Spleen (tissue), 11 donors: ENCODE measurements at regions not wholly inside any gene's neighbourhood (a gene's known extent, or its start where the extent isn't known, plus 50 kb on each side); places are given as distances from the start of the nearest gene placed in this dataset.
A peak's percentile ranks its signal among the peaks of the same experiment; 100 is the strongest.

Source experiments
- DNase-seq: peaks from one replicate; pipeline ENCODE4 v3.0.0-alpha.2; 2020
- H3K27ac ChIP-seq, 8 donors: fragments of 200-600 bp; sonication (generic) in 7 of 8; 1 replicate in 4 of 8; 2 replicates in 4 of 8; pipeline versions ENCODE4 v1.5.0 to v1.8.0; 2016 to 2021; ENCODE audit warnings: inconsistent platforms in 4 of 8, mild to moderate bottlenecking in 4 of 8, moderate library complexity in 1 of 8
- H3K27me3 ChIP-seq, 7 donors: fragments of 200-600 bp; sonication (generic) in 6 of 7; replicated peaks in 1 of 7; 1 replicate in 4 of 7; 2 replicates in 3 of 7; pipeline versions ENCODE4 v1.5.0 to v1.8.0; 2016 to 2021; ENCODE audit warnings: inconsistent platforms in 3 of 7, mild to moderate bottlenecking in 1 of 7
- H3K36me3 ChIP-seq, 6 donors: fragments of 200-600 bp; sonication (generic) in 5 of 6; 1 replicate in 4 of 6; 2 replicates in 2 of 6; pipeline versions ENCODE4 v1.5.0 to v1.8.0; 2016 to 2021; ENCODE audit warnings: inconsistent platforms in 2 of 6
- H3K4me1 ChIP-seq, 6 donors: fragments of 200-600 bp; sonication (generic) in 5 of 6; 1 replicate in 3 of 6; 2 replicates in 3 of 6; pipeline versions ENCODE4 v1.5.0 to v1.8.0; 2016 to 2021; ENCODE audit warnings: inconsistent platforms in 3 of 6
- H3K4me3 ChIP-seq, 8 donors: fragments of 200-600 bp; sonication (generic) in 7 of 8; 1 replicate in 4 of 8; 2 replicates in 4 of 8; pipeline versions ENCODE4 v1.5.0 to v1.8.0; 2016 to 2021; ENCODE audit warnings: inconsistent platforms in 4 of 8, mild to moderate bottlenecking in 4 of 8, moderate library complexity in 2 of 8
- H3K9me3 ChIP-seq, 8 donors: fragments of 200-600 bp; sonication (generic) in 7 of 8; 1 replicate in 4 of 8; 2 replicates in 4 of 8; pipeline versions ENCODE4 v1.5.0 to v1.8.0; 2016 to 2021; ENCODE audit warnings: inconsistent platforms in 4 of 8
- CTCF ChIP-seq, 11 experiments: fragments of 200-600 bp in 7 of 11; fragments of 450-650 bp in 4 of 11; sonication (generic) in 4 of 11; IDR thresholded peaks in 8 of 11; conservative IDR thresholded peaks in 3 of 11; 1 replicate in 7 of 11; 2 replicates in 4 of 11; pipeline versions ENCODE4 v1.4.0 to v1.8.0; 2016 to 2021; ENCODE audit warnings: antibody characterized with exemption in 11 of 11, inconsistent platforms in 4 of 11, mild to moderate bottlenecking in 1 of 11
- POLR2A ChIP-seq, 3 donors: fragments of 450-650 bp; IDR thresholded peaks; one replicate each; pipeline ENCODE4 v1.5.1; 2017; ENCODE audit warnings: antibody characterized with exemption in 3 of 3, mild to moderate bottlenecking in 1 of 3
- POLR2AphosphoS5 ChIP-seq, 3 donors: sonication (generic); formaldehyde crosslinking; IDR thresholded peaks; one replicate each; pipeline ENCODE4 v1.5.1; 2017; ENCODE audit warnings: antibody characterized with exemption in 3 of 3
- WGBS, 5 donors: extraction: QIAGEN DNeasy Blood & Tissue Kit in 3 of 5; methylation state at CpG; one replicate each; pipeline versions ENCODE4 v1.1.5 to v1.1.7; 2013 to 2018; 5-methylcytosine and 5-hydroxymethylcytosine counted together
- intact Hi-C: fragments of 100-400 bp; cut with DNase I; formaldehyde crosslinking; loops from one replicate; pipeline ENCODE4 v1.15.0; 2023; ENCODE audit warnings: low total_unique reads
- donor health status: healthy with polysubstance abuse.
- donor health status: DM: no; HTN: no; CAD: no; lungs with moderate emphysema.
- donor health status: DM: no; HTN: no; CAD: no.
- donor health status: Bipolar disorder and iron deficiency.
- donor health status: healthy.
- donor health status: DM: no; HTN: no; CAD: no.
- donor health status: DM: yes; HTN: yes; CAD: no.

- H3K36me3 ChIP-seq: no peaks in the 10 kb centered on the region
- H3K9me3 ChIP-seq: no peaks in the 10 kb centered on the region
- WGBS, 5 donors: 88 to 96% (median 91%) methylated on average over 3 of the region's 3 CpGs
- intact Hi-C loops: no loop called here
- no peak overlapping the region for H3K4me3 ChIP-seq
- no peak for TF ChIP-seq POLR2AphosphoS5 (IDR thresholded peaks at IDR 0.05)
- peak overlapping the region in 7 of 8 donors; percentile 16 to 83 (median 75) for H3K27ac ChIP-seq
- no peaks in the 10 kb centered on the region for H3K27me3 ChIP-seq
- no peak for DNase-seq
- peaks cover 0 to 35% (median 9%) of the 10 kb centered on the region in 6 donors for H3K4me1 ChIP-seq
These were observed 64.6 kb upstream of the KLF9 start for GRCh38 chr9:70478963-70479641.

- Histone ChIP-seq H3K27ac (peak overlapping the region in 3 of 8 donors; percentile 75 to 83 (median 82)), H3K4me1 (peaks cover 0 to 27% (median 8%) of the 10 kb centered on the region in 6 donors)
These were observed 63.5 kb upstream of the KLF9 start for GRCh38 chr9:70477907-70478480.

GRCh38 chr9:70477146-70477745 is 62.8 kb upstream of the KLF9 start:
- TF ChIP-seq POLR2AphosphoS5 (IDR thresholded peaks at IDR 0.05): no peak
- TF ChIP-seq CTCF (IDR thresholded peaks at IDR 0.05 in 8 of 11, conservative IDR thresholded peaks at IDR 0.05 in 3 of 11): no peak
- TF ChIP-seq POLR2A (IDR thresholded peaks at IDR 0.05): no peak
- DNase-seq: no peak
- 81 to 93% (median 91%) methylated on average over 5 of the region's 5 CpGs for WGBS, 5 donors
- Histone ChIP-seq H3K9me3 (no peaks in the 10 kb centered on the region), H3K4me1 (peaks cover 0 to 27% (median 8%) of the 10 kb centered on the region in 6 donors), H3K4me3 (no peak overlapping the region), H3K27me3 (no peaks in the 10 kb centered on the region), H3K27ac (peak overlapping the region in 1 of 8 donors; percentile 82), H3K36me3 (no peaks in the 10 kb centered on the region)
- intact Hi-C loops: no loop called here

More at GRCh38 chr9:70477907-70478480, 63.5 kb upstream of the KLF9 start:
- no peak for TF ChIP-seq POLR2AphosphoS5 (IDR thresholded peaks at IDR 0.05)
- TF ChIP-seq POLR2A (IDR thresholded peaks at IDR 0.05): no peak
- no peaks in the 10 kb centered on the region for H3K36me3 ChIP-seq
- no peak for DNase-seq
- WGBS, 5 donors: 87 to 89% (median 88%) methylated on average over 2 of the region's 2 CpGs
- no peaks in the 10 kb centered on the region for H3K9me3 ChIP-seq
- no peak overlapping the region for H3K4me3 ChIP-seq
- intact Hi-C loops: no loop called here
- no peaks in the 10 kb centered on the region for H3K27me3 ChIP-seq

- Histone ChIP-seq H3K27me3 (no peaks in the 10 kb centered on the region), H3K9me3 (no peaks in the 10 kb centered on the region), H3K27ac (peak overlapping the region in 4 of 8 donors; percentile 33 to 66 (median 55)), H3K4me3 (no peak overlapping the region), H3K4me1 (peaks cover 0 to 31% (median 14%) of the 10 kb centered on the region in 6 donors), H3K36me3 (no peaks in the 10 kb centered on the region)
- intact Hi-C loops: no loop called here
- TF ChIP-seq CTCF (IDR thresholded peaks at IDR 0.05 in 8 of 11, conservative IDR thresholded peaks at IDR 0.05 in 3 of 11) (no peak), POLR2A (IDR thresholded peaks at IDR 0.05) (no peak), POLR2AphosphoS5 (IDR thresholded peaks at IDR 0.05) (no peak)
- WGBS, 5 donors: 83 to 94% (median 90%) methylated on average over 2 of the region's 2 CpGs
- DNase-seq: no peak
These were observed 60.8 kb upstream of the KLF9 start for GRCh38 chr9:70475211-70475610.

- WGBS, 5 donors: 91 to 97% (median 94%) methylated on average over 2 of the region's 2 CpGs
- Histone ChIP-seq H3K9me3 (no peaks in the 10 kb centered on the region), H3K4me3 (no peak overlapping the region), H3K36me3 (no peaks in the 10 kb centered on the region), H3K27me3 (no peaks in the 10 kb centered on the region), H3K4me1 (peaks cover 0 to 31% (median 13%) of the 10 kb centered on the region in 6 donors), H3K27ac (peak overlapping the region in 5 of 8 donors; percentile 13 to 73 (median 55))
- TF ChIP-seq POLR2AphosphoS5 (IDR thresholded peaks at IDR 0.05): no peak
- no peak for TF ChIP-seq POLR2A (IDR thresholded peaks at IDR 0.05)
- no peak for TF ChIP-seq CTCF (IDR thresholded peaks at IDR 0.05 in 8 of 11, conservative IDR thresholded peaks at IDR 0.05 in 3 of 11)
- intact Hi-C loops: no loop called here
- DNase-seq: no peak
These were observed 60.0 kb upstream of the KLF9 start for GRCh38 chr9:70474413-70474812.
